Heart right ventricle (tissue), 16 donors: ENCODE measurements at regions not wholly inside any gene's neighbourhood (a gene's known extent, or its start where the extent isn't known, plus 50 kb on each side); places are given as distances from the start of the nearest gene placed in this dataset.
"Not testable (repeated sequence)": the region's sequence is repeated elsewhere in the genome, so short reads cannot be mapped to it uniquely, and the experiment has no call there.

Experiments
- ATAC-seq, 8 donors: fragments of 200-7000 bp; cut with Tn5 transposase; one replicate each; pipeline ENCODE4 v1.9.1; 2020; ENCODE audit warnings: mild to moderate bottlenecking in 8 of 8, moderate library complexity in 8 of 8, moderate number of reproducible peaks in 1 of 8
- DNase-seq, 2 donors: peaks; one replicate each; pipeline ENCODE4 v3.0.0-alpha.2; 2020
- H3K27ac ChIP-seq, 10 donors: fragments of 200-600 bp; sonication (generic) in 2 of 10; one replicate each; pipeline versions ENCODE4 v1.5.0 to v1.8.0; 2020 to 2022; ENCODE audit warnings: mild to moderate bottlenecking in 3 of 10
- H3K27me3 ChIP-seq, 7 donors: fragments of 200-600 bp; one replicate each; pipeline ENCODE4 v1.8.0; 2021 to 2022; ENCODE audit warnings: mild to moderate bottlenecking in 2 of 7
- H3K36me3 ChIP-seq, 9 donors: fragments of 200-600 bp; sonication (generic) in 1 of 9; one replicate each; pipeline versions ENCODE4 v1.5.0 to v1.8.0; 2020 to 2022; ENCODE audit warnings: mild to moderate bottlenecking in 2 of 9
- H3K4me1 ChIP-seq, 9 donors: fragments of 200-600 bp; sonication (generic) in 1 of 9; one replicate each; pipeline versions ENCODE4 v1.5.0 to v1.8.0; 2020 to 2022; ENCODE audit warnings: mild to moderate bottlenecking in 4 of 9
- H3K4me3 ChIP-seq, 10 donors: fragments of 200-600 bp; sonication (generic) in 2 of 10; one replicate each; pipeline versions ENCODE4 v1.5.0 to v1.8.0; 2020 to 2022; ENCODE audit warnings: mild to moderate bottlenecking in 7 of 10, moderate library complexity in 2 of 10
- H3K9me3 ChIP-seq, 11 donors: fragments of 200-600 bp in 10 of 11; sonication (generic) in 2 of 11; one replicate each; pipeline versions ENCODE4 v1.5.0 to v1.8.0; 2013 to 2022; ENCODE audit warnings: mild to moderate bottlenecking in 2 of 11, control low read depth in 1 of 11, moderate library complexity in 1 of 11
- WGBS, 2 donors: extraction: QIAGEN DNeasy Blood & Tissue Kit; methylation state at CpG; one replicate each; pipeline ENCODE4 v1.1.7; 2013; ENCODE audit warnings: inconsistent platforms in 1 of 2; 5-methylcytosine and 5-hydroxymethylcytosine counted together
- intact Hi-C, 10 donors: fragments of 100-400 bp; cut with DNase I; formaldehyde crosslinking; loops; one replicate each; pipeline versions ENCODE4 v1.11.1 to v1.14.2; 2022
- TF ChIP-seq, protein P1 (sequence below), 9 donors: fragments of 200-600 bp; sonication (generic) in 2 of 9; IDR thresholded peaks; one replicate each; pipeline versions ENCODE4 v1.5.0 to v1.8.0; 2021 to 2022; ENCODE audit warnings: antibody characterized with exemption in 9 of 9, mild to moderate bottlenecking in 5 of 9, moderate library complexity in 1 of 9
- donor health status: Arrhythmogenic right ventricular cardiomyopathy.
- donor health status: ischemic (EF 13 %, LVEDD 7.1; RV severe dilation, severe dysfunction).
- donor health status: healthy with polysubstance abuse.
- donor health status: DM: no; HTN: yes; CAD: no.
- donor health status: DM: no; HTN: no; CAD: no.
- donor health status: ischemic (EF 25% LVEDD 6.9; RV normal size, moderate dysfunction).
- donor health status: ischemic (EF 25% LVEDD 5.7; RV mildly dilated, moderate dysfunction).
- donor health status: healthy.
- donor health status: DM: yes; HTN: yes; CAD: no.
- donor health status: Ischemic cardiomyopathy.
- donor health status: ischemic (EF 35%, LVEDD 5.7; RV mildly dilated, moderate dysfunction).
- donor health status: nonischemic (EF 11% LVEDD 7.7; RV severe dilation, severe dysfunction).
- donor health status: DM: yes; HTN: yes; CAD: no.
- donor health status: PGD.
- donor health status: ischemic (EF 29% LVEDD 5.4; RV normal size, mild dysfunction).
- donor health status: nonischemic (EF 23%, LVEDD 6.1; RV moderate dilation, normal function).

DNA sequence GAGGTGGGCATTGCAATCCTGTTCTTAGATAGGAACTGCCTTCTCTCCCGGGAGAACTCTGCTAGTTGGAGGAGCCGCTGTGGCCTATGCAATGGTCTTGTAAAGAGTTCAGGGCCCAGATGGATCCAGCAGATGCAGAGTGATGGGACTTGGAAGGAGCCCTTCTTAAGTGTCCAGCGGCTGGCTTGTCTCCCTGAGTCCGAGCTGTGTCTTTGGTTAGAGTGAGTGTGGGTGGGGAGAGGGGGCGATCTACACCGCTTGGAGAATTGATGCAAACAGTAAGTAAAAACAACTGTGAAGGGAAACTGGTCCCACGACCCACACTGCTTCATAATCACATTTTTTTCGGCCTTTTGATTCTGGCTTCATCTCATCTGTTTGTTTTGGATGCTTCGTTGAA is 89.8 kb upstream of the CYRIA start:
- ATAC-seq (peak; percentile 54 to 84 (median 71)), DNase-seq (peak; percentile 24 to 64)
- TF ChIP-seq, protein P1, sequence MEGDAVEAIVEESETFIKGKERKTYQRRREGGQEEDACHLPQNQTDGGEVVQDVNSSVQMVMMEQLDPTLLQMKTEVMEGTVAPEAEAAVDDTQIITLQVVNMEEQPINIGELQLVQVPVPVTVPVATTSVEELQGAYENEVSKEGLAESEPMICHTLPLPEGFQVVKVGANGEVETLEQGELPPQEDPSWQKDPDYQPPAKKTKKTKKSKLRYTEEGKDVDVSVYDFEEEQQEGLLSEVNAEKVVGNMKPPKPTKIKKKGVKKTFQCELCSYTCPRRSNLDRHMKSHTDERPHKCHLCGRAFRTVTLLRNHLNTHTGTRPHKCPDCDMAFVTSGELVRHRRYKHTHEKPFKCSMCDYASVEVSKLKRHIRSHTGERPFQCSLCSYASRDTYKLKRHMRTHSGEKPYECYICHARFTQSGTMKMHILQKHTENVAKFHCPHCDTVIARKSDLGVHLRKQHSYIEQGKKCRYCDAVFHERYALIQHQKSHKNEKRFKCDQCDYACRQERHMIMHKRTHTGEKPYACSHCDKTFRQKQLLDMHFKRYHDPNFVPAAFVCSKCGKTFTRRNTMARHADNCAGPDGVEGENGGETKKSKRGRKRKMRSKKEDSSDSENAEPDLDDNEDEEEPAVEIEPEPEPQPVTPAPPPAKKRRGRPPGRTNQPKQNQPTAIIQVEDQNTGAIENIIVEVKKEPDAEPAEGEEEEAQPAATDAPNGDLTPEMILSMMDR (IDR thresholded peaks at IDR 0.05) = no peak
- Histone ChIP-seq H3K4me1 (peaks cover 0 to 28% (median 10%) of the 10 kb centered on the region in 9 donors), H3K4me3 (no peak overlapping the region), H3K9me3 (no peaks in the 10 kb centered on the region), H3K27me3 (peaks cover 0 to 5% (median 0%) of the 10 kb centered on the region in 7 donors), H3K27ac (peak overlapping the region in 3 of 10 donors; percentile 8 to 26 (median 9)), H3K36me3 (no peaks in the 10 kb centered on the region)
- intact Hi-C loops = loop anchor here in 9 of 10 donors (2.0 to 10.0 kb wide), 12 partner anchors 88 to 1121 kb away; partner anchors contain the start of genes MYCN (in 2 of the 9) and CYRIA (in 1 of the 9)
- 64 to 74% methylated on average over 9 of the region's 9 CpGs for WGBS, 2 donors

- WGBS, 2 donors = 67 to 83% methylated on average over 1 of the region's 1 CpG
- intact Hi-C loops = loop anchor here in 4 of 10 donors (10.0 kb wide), 5 partner anchors 198 to 1118 kb away; partner anchors contain the start of gene MYCN (in 1 of the 4)
- not testable (repeated sequence) for H3K4me3 ChIP-seq, H3K27me3 ChIP-seq, DNase-seq, ATAC-seq, H3K27ac ChIP-seq, H3K36me3 ChIP-seq, H3K9me3 ChIP-seq
- H3K4me1 ChIP-seq = peaks cover 0 to 28% (median 9%) of the 10 kb centered on the region in 9 donors
Measured at GRCh38 chr2:16753025-16753424, 87.4 kb upstream of the CYRIA start.

DNA sequence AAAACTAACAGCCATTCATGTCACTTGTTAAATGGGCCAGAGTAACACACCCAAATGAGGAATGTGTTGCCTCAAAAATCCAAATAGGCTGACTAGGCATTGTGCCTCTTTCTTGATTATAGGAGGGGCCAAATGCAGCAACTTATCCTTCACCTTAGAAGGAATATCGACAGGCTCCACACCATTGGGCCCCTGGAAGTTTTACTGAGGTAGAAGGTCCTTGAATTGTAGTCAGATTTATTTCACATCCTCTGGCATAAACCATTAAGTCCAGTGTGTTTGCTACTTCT is 85.2 kb upstream of the CYRIA start:
- intact Hi-C loops = loop anchor here in 4 of 10 donors (10.0 kb wide), 5 partner anchors 196 to 1116 kb away; partner anchors contain the start of gene MYCN (in 1 of the 4)
- H3K36me3 ChIP-seq, ATAC-seq, H3K4me3 ChIP-seq, H3K9me3 ChIP-seq, H3K27me3 ChIP-seq, H3K27ac ChIP-seq, DNase-seq: not testable (repeated sequence)
- H3K4me1 ChIP-seq = peaks cover 0 to 11% (median 0%) of the 10 kb centered on the region in 9 donors
- 94 to 98% methylated on average over 1 of the region's 1 CpG for WGBS, 2 donors

DNA sequence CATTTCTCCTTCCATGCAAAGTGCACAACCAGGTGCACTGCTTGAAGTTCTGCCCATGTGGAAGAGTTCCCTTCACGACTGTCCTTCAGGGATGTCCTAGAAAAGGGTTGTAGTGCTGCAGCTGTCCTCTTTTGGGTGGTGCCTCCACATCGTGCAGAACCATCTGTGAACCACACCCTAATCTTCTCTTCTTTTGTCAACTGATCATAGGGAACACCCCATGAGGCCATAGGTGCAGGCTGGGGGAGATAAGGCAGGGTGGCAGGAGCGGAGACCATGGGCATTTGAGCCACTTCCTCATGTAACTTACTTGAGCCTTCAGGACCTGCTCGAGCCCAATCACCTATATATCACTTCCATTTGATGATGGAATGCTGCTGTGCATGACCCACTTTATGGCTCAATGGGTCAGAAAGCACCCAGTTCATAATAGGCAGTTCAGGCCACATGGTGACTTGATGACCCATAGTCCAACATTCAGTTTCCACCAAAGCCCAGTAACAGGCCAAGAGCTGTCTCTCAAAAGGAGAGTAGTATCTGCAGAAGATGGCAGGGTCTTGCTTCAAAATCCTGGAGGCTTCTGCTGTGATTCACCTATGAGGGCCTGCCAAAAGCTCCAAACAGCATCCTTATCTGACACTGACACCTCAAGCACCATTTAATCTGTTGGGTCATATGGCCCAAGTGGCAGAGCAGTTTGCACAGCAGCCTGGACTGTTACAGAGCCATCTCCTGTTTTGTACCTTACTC is 84.7 kb upstream of the CYRIA start:
- Histone ChIP-seq H3K36me3 (no peaks in the 10 kb centered on the region), H3K4me3 (no peak overlapping the region), H3K9me3 (no peaks in the 10 kb centered on the region), H3K4me1 (peaks cover 0 to 10% (median 0%) of the 10 kb centered on the region in 9 donors), H3K27me3 (peaks cover 0 to 3% (median 0%) of the 10 kb centered on the region in 7 donors), H3K27ac (no peak overlapping the region)
- no peak for ATAC-seq
- TF ChIP-seq, protein P1 (IDR thresholded peaks at IDR 0.05) = no peak
- DNase-seq = no peak
- 89 to 93% methylated on average over 4 of the region's 4 CpGs for WGBS, 2 donors
- intact Hi-C loops = loop anchor here in 4 of 10 donors (10.0 kb wide), 5 partner anchors 196 to 1116 kb away; partner anchors contain the start of gene MYCN (in 1 of the 4)

GRCh38 chr2:16748511-16749266 is 83.1 kb upstream of the CYRIA start:
- 80 to 84% methylated on average over 1 of the region's 1 CpG for WGBS, 2 donors
- H3K9me3 ChIP-seq, H3K36me3 ChIP-seq, H3K27ac ChIP-seq, DNase-seq, ATAC-seq, H3K4me3 ChIP-seq, intact Hi-C loops, H3K27me3 ChIP-seq, H3K4me1 ChIP-seq: not testable (repeated sequence)
